Bronchial epithelial cell (primary cell): ENCODE measurements at regions not wholly inside any gene's neighbourhood (a gene's known extent, or its start where the extent isn't known, plus 50 kb on each side); places are given as distances from the start of the nearest gene placed in this dataset.

ENCODE experiments used
- DNase-seq: peaks from one replicate; pipeline ENCODE4 v3.0.0-alpha.2; 2010; ENCODE audit warnings: low read depth
- FAIRE-seq: peaks from 2 replicates; lab custom pipeline; 2011; peaks lifted over from hg19 to GRCh38; lab: Jason Lieb, UNC
- H3K27me3 ChIP-seq: 2 replicates; pipeline ENCODE4 v1.5.1; 2011; ENCODE audit warnings: low read length; ENCODE audit not compliant: control insufficient read depth, insufficient read depth
- H3K36me3 ChIP-seq: 2 replicates; pipeline ENCODE4 v1.5.1; 2011; ENCODE audit warnings: low read length; ENCODE audit not compliant: control insufficient read depth, insufficient read depth
- H3K4me3 ChIP-seq: 2 replicates; pipeline ENCODE4 v1.5.1; 2011; ENCODE audit warnings: mild to moderate bottlenecking, low read depth, low read length, control low read depth
- CTCF ChIP-seq: IDR thresholded peaks from 2 replicates; pipeline ENCODE4 v1.5.1; 2011; ENCODE audit warnings: mild to moderate bottlenecking, moderate library complexity, low read length, control low read depth, inconsistent platforms; ENCODE audit not compliant: insufficient read depth, severe bottlenecking

GRCh38 chr6:169142538-169142844 lies 111.2 kb downstream of the THBS2 start:
- Histone ChIP-seq H3K27me3 (no peaks in the 10 kb centered on the region), H3K36me3 (no peaks in the 10 kb centered on the region), H3K4me3 (no peak overlapping the region)
- FAIRE-seq (peak; percentile 58), DNase-seq (no peak)
- no peak for TF ChIP-seq CTCF

GRCh38 chr6:169141671-169142537 lies 111.7 kb downstream of the THBS2 start:
- H3K4me3 ChIP-seq = no peak overlapping the region
- DNase-seq (no peak), FAIRE-seq (no peak)
- TF ChIP-seq CTCF = no peak
- H3K27me3 ChIP-seq = no peaks in the 10 kb centered on the region
- no peaks in the 10 kb centered on the region for H3K36me3 ChIP-seq

- DNase-seq = no peak
- Histone ChIP-seq H3K4me3 (no peak overlapping the region), H3K36me3 (no peaks in the 10 kb centered on the region), H3K27me3 (no peaks in the 10 kb centered on the region)
- TF ChIP-seq CTCF = no peak
- FAIRE-seq = no peak
Observed at GRCh38 chr6:169140986-169141495, 112.6 kb downstream of the THBS2 start.

GRCh38 chr6:169139179-169139971 lies 114.3 kb downstream of the THBS2 start:
- H3K27me3 ChIP-seq = no peaks in the 10 kb centered on the region
- no peak for TF ChIP-seq CTCF
- H3K36me3 ChIP-seq = no peaks in the 10 kb centered on the region
- no peak for DNase-seq
- FAIRE-seq = no peak
- no peak overlapping the region for H3K4me3 ChIP-seq

GRCh38 chr6:169132352-169132940 lies 121.2 kb downstream of the THBS2 start:
- Histone ChIP-seq H3K36me3 (no peaks in the 10 kb centered on the region), H3K4me3 (no peak overlapping the region), H3K27me3 (no peaks in the 10 kb centered on the region)
- FAIRE-seq (no peak), DNase-seq (no peak)
- TF ChIP-seq CTCF = no peak
